ENCODE measurements at regions not wholly inside any gene's neighbourhood (a gene's known extent, or its start where the extent isn't known, plus 50 kb on each side); places are given as distances from the start of the nearest gene placed in this dataset.

DNA sequence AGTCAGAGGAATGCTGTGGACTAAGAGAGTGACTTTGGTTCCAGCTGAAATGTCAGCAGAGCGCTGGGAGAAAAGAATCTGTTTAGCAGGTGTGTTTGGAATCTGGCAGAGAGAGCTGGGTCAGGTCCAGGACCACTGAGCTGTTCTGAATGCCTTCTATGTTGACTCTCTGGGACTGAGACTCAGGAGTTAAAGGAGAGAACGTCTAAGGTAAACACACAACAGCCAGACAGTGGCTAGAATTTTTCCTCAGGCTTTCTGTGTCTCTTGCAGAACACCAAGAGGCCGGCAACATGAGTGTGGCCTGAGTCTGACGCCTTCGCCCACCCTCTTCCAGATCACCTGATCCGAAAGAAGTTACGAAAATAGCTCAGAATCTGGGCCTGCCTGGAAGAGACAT lies 107.2 kb upstream of the ZNF462 start:
- H3K9me3 ChIP-seq, result no peaks in the 10 kb centered on the region
- H3K36me3 Mint-ChIP-seq (ENCODE audit: insufficient read depth, unreplicated experiment), result no peaks in the 10 kb centered on the region
- no peak overlapping the region for H3K27ac Mint-ChIP-seq (ENCODE audit: unreplicated experiment)
- intact Hi-C loops (cut with micrococcal nuclease; ENCODE audit: unreplicated experiment), result no loop called here
- no peaks in the 10 kb centered on the region for H3K36me3 ChIP-seq (ENCODE audit: control insufficient read depth, insufficient read depth, low read length)
- no peaks in the 10 kb centered on the region for H3K9me3 Mint-ChIP-seq (ENCODE audit: unreplicated experiment)
- POLR2A ChIA-PET, result no interaction called here
- H3K4me1 ChIP-seq, result peaks cover 10% of the 10 kb centered on the region; the same call in 1 of the 2 replicates
- no peak overlapping the region for H3K4me3 ChIP-seq (ENCODE audit: low read depth, low read length)
- CTCF ChIA-PET, result no interaction called here
- TF ChIP-seq, protein P1, sequence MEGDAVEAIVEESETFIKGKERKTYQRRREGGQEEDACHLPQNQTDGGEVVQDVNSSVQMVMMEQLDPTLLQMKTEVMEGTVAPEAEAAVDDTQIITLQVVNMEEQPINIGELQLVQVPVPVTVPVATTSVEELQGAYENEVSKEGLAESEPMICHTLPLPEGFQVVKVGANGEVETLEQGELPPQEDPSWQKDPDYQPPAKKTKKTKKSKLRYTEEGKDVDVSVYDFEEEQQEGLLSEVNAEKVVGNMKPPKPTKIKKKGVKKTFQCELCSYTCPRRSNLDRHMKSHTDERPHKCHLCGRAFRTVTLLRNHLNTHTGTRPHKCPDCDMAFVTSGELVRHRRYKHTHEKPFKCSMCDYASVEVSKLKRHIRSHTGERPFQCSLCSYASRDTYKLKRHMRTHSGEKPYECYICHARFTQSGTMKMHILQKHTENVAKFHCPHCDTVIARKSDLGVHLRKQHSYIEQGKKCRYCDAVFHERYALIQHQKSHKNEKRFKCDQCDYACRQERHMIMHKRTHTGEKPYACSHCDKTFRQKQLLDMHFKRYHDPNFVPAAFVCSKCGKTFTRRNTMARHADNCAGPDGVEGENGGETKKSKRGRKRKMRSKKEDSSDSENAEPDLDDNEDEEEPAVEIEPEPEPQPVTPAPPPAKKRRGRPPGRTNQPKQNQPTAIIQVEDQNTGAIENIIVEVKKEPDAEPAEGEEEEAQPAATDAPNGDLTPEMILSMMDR (IDR thresholded peaks at IDR 0.05; ENCODE audit: insufficient read depth in 1 of 2, low read depth in 1 of 2, low read length in 1 of 2, severe bottlenecking in 1 of 2, unreplicated experiment in 1 of 2), result no peak
- no peaks in the 10 kb centered on the region for H3K27me3 ChIP-seq (replicated peaks; ENCODE audit: control insufficient read depth, insufficient read depth, low read length)
- no peak overlapping the region for H3K4me3 Mint-ChIP-seq (ENCODE audit: unreplicated experiment)
- DNase-seq, result peak in 1 of 2 experiments; percentile 5
- no TSS peak for BruUV-seq (replicated peaks)
- H3K27me3 Mint-ChIP-seq (ENCODE audit: insufficient read depth, unreplicated experiment), result no peaks in the 10 kb centered on the region
- peaks cover 7% of the 10 kb centered on the region for H3K4me1 Mint-ChIP-seq (ENCODE audit: low read depth, unreplicated experiment)

GRCh38 chr9:106757514-106757913 lies 105.5 kb upstream of the ZNF462 start:
- intact Hi-C loops (cut with micrococcal nuclease; ENCODE audit: unreplicated experiment), result no loop called here
- Mint-ChIP-seq H3K27me3 (ENCODE audit: insufficient read depth, unreplicated experiment) (no peaks in the 10 kb centered on the region), H3K4me3 (ENCODE audit: unreplicated experiment) (no peak overlapping the region), H3K4me1 (ENCODE audit: low read depth, unreplicated experiment) (peaks cover 15% of the 10 kb centered on the region), H3K27ac (ENCODE audit: unreplicated experiment) (no peak overlapping the region), H3K36me3 (ENCODE audit: insufficient read depth, unreplicated experiment) (no peaks in the 10 kb centered on the region), H3K9me3 (ENCODE audit: unreplicated experiment) (no peaks in the 10 kb centered on the region)
- H3K9me3 ChIP-seq, result no peaks in the 10 kb centered on the region
- no peak overlapping the region for H3K4me3 ChIP-seq (ENCODE audit: low read depth, low read length)
- TF ChIP-seq, protein P1 (IDR thresholded peaks at IDR 0.05; ENCODE audit: insufficient read depth in 1 of 2, low read depth in 1 of 2, low read length in 1 of 2, severe bottlenecking in 1 of 2, unreplicated experiment in 1 of 2), result no peak
- CTCF ChIA-PET, result no interaction called here
- peaks cover 17% of the 10 kb centered on the region; the same call in 1 of the 2 replicates for H3K4me1 ChIP-seq
- POLR2A ChIA-PET, result no interaction called here
- BruUV-seq (replicated peaks), result no TSS peak
- no peaks in the 10 kb centered on the region for H3K36me3 ChIP-seq (ENCODE audit: control insufficient read depth, insufficient read depth, low read length)
- no peak for DNase-seq
- H3K27me3 ChIP-seq (replicated peaks; ENCODE audit: control insufficient read depth, insufficient read depth, low read length), result no peaks in the 10 kb centered on the region

DNA sequence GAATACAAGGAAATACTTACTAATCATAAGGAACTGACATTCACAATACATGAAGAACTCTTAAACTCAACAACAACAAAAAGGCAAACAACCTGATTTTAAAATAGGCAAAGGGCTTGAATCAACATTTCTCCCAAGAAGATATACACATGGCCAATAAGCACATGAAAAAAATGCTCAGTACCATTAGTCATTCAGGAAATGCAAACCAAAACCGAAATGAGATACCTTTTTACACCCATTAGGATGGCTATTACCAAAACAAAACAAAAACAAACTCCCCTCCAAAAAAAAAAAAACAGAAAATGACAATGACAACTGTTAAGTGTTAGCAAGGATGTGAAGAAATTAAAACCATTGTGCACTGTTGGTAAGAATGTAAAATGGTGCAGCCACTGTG lies 104.1 kb upstream of the ZNF462 start:
- no peaks in the 10 kb centered on the region for H3K9me3 Mint-ChIP-seq (ENCODE audit: unreplicated experiment)
- H3K27me3 Mint-ChIP-seq (ENCODE audit: insufficient read depth, unreplicated experiment), result no peaks in the 10 kb centered on the region
- BruUV-seq (replicated peaks), result no TSS peak
- H3K36me3 Mint-ChIP-seq (ENCODE audit: insufficient read depth, unreplicated experiment), result no peaks in the 10 kb centered on the region
- DNase-seq, result no peak
- TF ChIP-seq, protein P1 (IDR thresholded peaks at IDR 0.05; ENCODE audit: insufficient read depth in 1 of 2, low read depth in 1 of 2, low read length in 1 of 2, severe bottlenecking in 1 of 2, unreplicated experiment in 1 of 2), result no peak
- no peaks in the 10 kb centered on the region for H3K9me3 ChIP-seq
- intact Hi-C loops (cut with micrococcal nuclease; ENCODE audit: unreplicated experiment), result no loop called here
- no peak overlapping the region for H3K4me3 Mint-ChIP-seq (ENCODE audit: unreplicated experiment)
- no peak overlapping the region for H3K4me3 ChIP-seq (ENCODE audit: low read depth, low read length)
- no peak overlapping the region for H3K27ac Mint-ChIP-seq (ENCODE audit: unreplicated experiment)
- H3K36me3 ChIP-seq (ENCODE audit: control insufficient read depth, insufficient read depth, low read length), result no peaks in the 10 kb centered on the region
- peaks cover 15% of the 10 kb centered on the region for H3K4me1 Mint-ChIP-seq (ENCODE audit: low read depth, unreplicated experiment)
- H3K27me3 ChIP-seq (replicated peaks; ENCODE audit: control insufficient read depth, insufficient read depth, low read length), result no peaks in the 10 kb centered on the region
- ChIA-PET CTCF (no interaction called here), POLR2A (no interaction called here)
- peaks cover 17% of the 10 kb centered on the region; the same call in 1 of the 2 replicates for H3K4me1 ChIP-seq
